IMR-90 (cell line): ENCODE measurements at regions not wholly inside any gene's neighbourhood (a gene's known extent, or its start where the extent isn't known, plus 50 kb on each side); places are given as distances from the start of the nearest gene placed in this dataset.

Experiments used
- ATAC-seq: fragments of 200-7000 bp; cut with Tn5 transposase; 2 replicates; pipeline ENCODE4 v1.9.1; 2020; ENCODE audit warnings: low read depth, mild to moderate bottlenecking, moderate library complexity
- BruUV-seq: library from RNA; stranded (reverse); fragments of 400-500 nt; replicated peaks from 2 replicates; lab custom pipeline; 2021; lab: Mats Ljungman, UMichigan
- CTCF ChIA-PET: fragments of 300-600 bp; formaldehyde crosslinking; extraction: SDS; loops from one replicate; lab custom pipeline; 2021; ENCODE audit warnings: antibody characterized with exemption; lab: Yijun Ruan, JAX
- POLR2A ChIA-PET: fragments of 300-600 bp; sonication (Branson Sonifier 250); formaldehyde crosslinking; loops from one replicate; lab custom pipeline; 2022; ENCODE audit warnings: antibody characterized with exemption; ENCODE audit not compliant: unreplicated experiment; lab: Charles Lee
- DNase-seq: peaks from one replicate; pipeline ENCODE4 v3.0.0; 2013
- H2AFZ ChIP-seq: replicated peaks from 2 replicates; pipeline ENCODE3; 2013; ENCODE audit warnings: low read length, mild to moderate bottlenecking; ENCODE audit not compliant: poor library complexity
- H2AK5ac ChIP-seq: 2 replicates; pipeline ENCODE4 v1.6.1; 2013; ENCODE audit warnings: low read depth, low read length, inconsistent platforms
- H2AK9ac ChIP-seq: replicated peaks from 2 replicates; pipeline ENCODE3; 2013; ENCODE audit warnings: mild to moderate bottlenecking, low read depth, low read length, moderate library complexity; ENCODE audit not compliant: poor library complexity
- H2BK120ac ChIP-seq: 2 replicates; pipeline ENCODE4 v1.6.1; 2013; ENCODE audit warnings: low read depth, low read length, inconsistent platforms
- H2BK15ac ChIP-seq: 3 replicates; pipeline ENCODE4 v1.6.1; 2013; ENCODE audit warnings: low read depth, low read length, inconsistent platforms
- H2BK20ac ChIP-seq: 2 replicates; pipeline ENCODE4 v1.6.1; 2013; ENCODE audit warnings: low read depth, mild to moderate bottlenecking, inconsistent platforms, low read length, moderate library complexity
- H2BK5ac ChIP-seq: 2 replicates; pipeline ENCODE4 v1.6.1; 2013; ENCODE audit warnings: mild to moderate bottlenecking, low read depth, low read length, inconsistent platforms; ENCODE audit not compliant: poor library complexity, severe bottlenecking
- H3K14ac ChIP-seq: replicated peaks from 2 replicates; pipeline ENCODE4 v1.6.1; 2013; ENCODE audit warnings: low read depth, low read length, inconsistent platforms
- H3K18ac ChIP-seq: 2 replicates; pipeline ENCODE4 v1.6.1; 2013; ENCODE audit warnings: low read depth, low read length, control low read depth
- H3K23ac ChIP-seq: 2 replicates; pipeline ENCODE4 v1.6.1; 2013; ENCODE audit warnings: low read depth, low read length, inconsistent platforms
- H3K27ac ChIP-seq: 2 replicates; pipeline ENCODE4 v1.5.1; 2013; ENCODE audit warnings: mild to moderate bottlenecking, control low read depth, low read length; ENCODE audit not compliant: insufficient read depth
- H3K27me3 ChIP-seq: 2 replicates; pipeline ENCODE4 v1.6.1; 2013; ENCODE audit warnings: low read length; ENCODE audit not compliant: control insufficient read depth, insufficient read depth
- H3K36me3 ChIP-seq: 2 replicates; pipeline ENCODE4 v1.6.1; 2013; ENCODE audit warnings: low read length, mixed read lengths; ENCODE audit not compliant: control insufficient read depth, insufficient read depth
- H3K4ac ChIP-seq: 2 replicates; pipeline ENCODE4 v1.6.1; 2013; ENCODE audit warnings: low read depth, low read length, inconsistent platforms
- H3K4me1 ChIP-seq: 2 replicates; pipeline ENCODE4 v1.6.1; 2013; ENCODE audit warnings: low read length, mixed read lengths; ENCODE audit not compliant: control insufficient read depth, insufficient read depth
- H3K4me2 ChIP-seq: 2 replicates; pipeline ENCODE4 v1.6.1; 2013; ENCODE audit warnings: low read depth, mild to moderate bottlenecking, control low read depth, low read length, moderate library complexity
- H3K4me3 ChIP-seq: 2 replicates; pipeline ENCODE4 v1.5.1; 2013; ENCODE audit warnings: low read depth, mild to moderate bottlenecking, control low read depth, low read length, moderate library complexity; ENCODE audit not compliant: insufficient read depth
- H3K56ac ChIP-seq: 2 replicates; pipeline ENCODE4 v1.6.1; 2013; ENCODE audit warnings: low read length, inconsistent platforms; ENCODE audit not compliant: insufficient read depth; ENCODE audit errors: extremely low read depth
- H3K79me1 ChIP-seq, 2 experiments: 2 replicates each; pipeline ENCODE4 v1.6.1; 2013; ENCODE audit warnings: low read length in 2 of 2, inconsistent platforms in 1 of 2, low read depth in 1 of 2
- H3K9ac ChIP-seq: 2 replicates; pipeline ENCODE4 v1.6.1; 2013; ENCODE audit warnings: low read depth, low read length, control low read depth
- H3K9me1 ChIP-seq: 2 replicates; pipeline ENCODE4 v1.6.1; 2013; ENCODE audit warnings: low read length, inconsistent platforms; ENCODE audit not compliant: insufficient read depth
- H3K9me3 ChIP-seq: 2 replicates; pipeline ENCODE4 v1.6.1; 2013; ENCODE audit warnings: low read length; ENCODE audit not compliant: control insufficient read depth, insufficient read depth
- H4K20me1 ChIP-seq: 2 replicates; pipeline ENCODE4 v1.6.1; 2013; ENCODE audit warnings: low read length, inconsistent platforms; ENCODE audit not compliant: insufficient read depth
- H4K5ac ChIP-seq: 2 replicates; pipeline ENCODE4 v1.6.1; 2013; ENCODE audit warnings: mild to moderate bottlenecking, low read depth, low read length, control low read depth
- H4K8ac ChIP-seq, 2 experiments: 2 replicates each; pipeline ENCODE4 v1.6.1; 2013; ENCODE audit warnings: low read depth in 2 of 2, low read length in 2 of 2, control low read depth in 1 of 2, inconsistent platforms in 1 of 2
- H4K91ac ChIP-seq: 2 replicates; pipeline ENCODE4 v1.6.1; 2013; ENCODE audit warnings: low read depth, low read length, inconsistent platforms; ENCODE audit not compliant: insufficient read depth
- CHD1 ChIP-seq: IDR thresholded peaks from 2 replicates; pipeline ENCODE4 v1.6.1; 2012; ENCODE audit warnings: low read depth, low read length, improper control_type of control experiment
- ELK1 ChIP-seq: fragments of 150-350 bp; IDR thresholded peaks from 2 replicates; pipeline ENCODE4 v1.6.1; 2016; ENCODE audit warnings: low read depth, mild to moderate bottlenecking, low read length, moderate library complexity, borderline replicate concordance
- MAFK ChIP-seq: IDR thresholded peaks from 2 replicates; pipeline ENCODE4 v1.6.1; 2012; ENCODE audit warnings: low read depth, low read length, improper control_type of control experiment
- MAZ ChIP-seq: IDR thresholded peaks from 2 replicates; pipeline ENCODE4 v1.6.1; 2012; ENCODE audit warnings: low read depth, mild to moderate bottlenecking, low read length, improper control_type of control experiment, moderate library complexity, borderline replicate concordance
- MXI1 ChIP-seq: IDR thresholded peaks from 2 replicates; pipeline ENCODE4 v1.6.1; 2012; ENCODE audit warnings: low read depth, mild to moderate bottlenecking, low read length, moderate library complexity, borderline replicate concordance
- RCOR1 ChIP-seq: IDR thresholded peaks from 2 replicates; pipeline ENCODE4 v1.6.1; 2012; ENCODE audit warnings: mild to moderate bottlenecking, low read length, improper control_type of control experiment; ENCODE audit not compliant: insufficient replicate concordance
- WGBS, 2 experiments: methylation state at CpG; one replicate each; pipeline versions ENCODE4 v1.1.5 to v1.1.7; 2013; ENCODE audit warnings: missing lambda C conversion rate in 2 of 2; ENCODE audit not compliant: insufficient read length in 1 of 2; ENCODE audit errors: extremely low coverage in 2 of 2; 5-methylcytosine and 5-hydroxymethylcytosine counted together
- dilution Hi-C: fragments of 300-500 bp; cut with HindIII; formaldehyde crosslinking; loops from one replicate; pipeline ENCODE4 v1.14.3; 2018; ENCODE audit warnings: low sequenced_read_pairs; ENCODE audit not compliant: unreplicated experiment
- in situ Hi-C: fragments of 300-500 bp; cut with MboI; formaldehyde crosslinking; loops from 3 replicates; pipeline ENCODE4 v1.14.3; 2019; ENCODE audit warnings: low sequenced_read_pairs, inconsistent platforms, mixed read lengths
- intact Hi-C: fragments of 100-400 bp; cut with micrococcal nuclease; formaldehyde crosslinking; loops from 2 replicates; pipeline ENCODE4 v1.10.0; 2022

- no peak overlapping the region for H3K4ac ChIP-seq
- no peak overlapping the region for H2AFZ ChIP-seq
- in situ Hi-C loops = no loop called here
- ChIA-PET CTCF (no interaction called here), POLR2A (no interaction called here)
- no CpG with 5 or more reads among the region's 2 CpGs for WGBS, 2 experiments
- H3K9me1 ChIP-seq = no peaks in the 10 kb centered on the region
- dilution Hi-C loops = no loop called here
- H3K36me3 ChIP-seq = peaks cover 19% of the 10 kb centered on the region
- H2AK9ac ChIP-seq = no peak overlapping the region
- no peak overlapping the region for H3K56ac ChIP-seq
- H3K4me1 ChIP-seq = peaks cover 4% of the 10 kb centered on the region; the same call in 1 of the 2 replicates
- no peak overlapping the region for H4K8ac ChIP-seq
- no peak overlapping the region for H3K4me2 ChIP-seq
- H2BK5ac ChIP-seq = no peak overlapping the region
- H4K91ac ChIP-seq = no peak overlapping the region
- no peak overlapping the region for H2BK120ac ChIP-seq
- H2AK5ac ChIP-seq = no peak overlapping the region
- no peak overlapping the region for H3K4me3 ChIP-seq
- ATAC-seq (no peak; the same call in 1 of the 2 replicates), DNase-seq (no peak)
- no peak overlapping the region for H2BK20ac ChIP-seq
- no TSS peak for BruUV-seq
- no peak overlapping the region for H2BK15ac ChIP-seq
- TF ChIP-seq MAZ (no peak), MAFK (no peak), ELK1 (no peak), CHD1 (no peak), MXI1 (no peak), RCOR1 (no peak)
- H3K23ac ChIP-seq = no peak overlapping the region
- intact Hi-C loops = no loop called here
- H3K79me1 ChIP-seq = no peaks in the 10 kb centered on the region
- no peak overlapping the region for H3K18ac ChIP-seq
- no peak overlapping the region for H3K9ac ChIP-seq
- no peak overlapping the region for H4K5ac ChIP-seq
- no peaks in the 10 kb centered on the region for H4K20me1 ChIP-seq
- no peaks in the 10 kb centered on the region for H3K9me3 ChIP-seq
- H3K27me3 ChIP-seq = no peaks in the 10 kb centered on the region
- no peak overlapping the region for H3K27ac ChIP-seq
- no peak overlapping the region for H3K14ac ChIP-seq
Observed at GRCh38 chr11:122028036-122028435, 88.0 kb downstream of the BLID start.
